GM08714 (cell line): ENCODE measurements at regions not wholly inside any gene's neighbourhood (a gene's known extent, or its start where the extent isn't known, plus 50 kb on each side); places are given as distances from the start of the nearest gene placed in this dataset.

Source experiments
- H3K4me3 ChIP-seq: fragments of 200-500 bp; sonication (Bioruptor generic); 2 replicates; pipeline ENCODE4 v1.5.1; 2014; ENCODE audit warnings: mild to moderate bottlenecking, low read length, inconsistent platforms
- ZNF274 ChIP-seq: IDR thresholded peaks from 2 replicates; pipeline ENCODE4 v1.6.1; 2012; ENCODE audit warnings: mild to moderate bottlenecking, low read depth, low read length

DNA sequence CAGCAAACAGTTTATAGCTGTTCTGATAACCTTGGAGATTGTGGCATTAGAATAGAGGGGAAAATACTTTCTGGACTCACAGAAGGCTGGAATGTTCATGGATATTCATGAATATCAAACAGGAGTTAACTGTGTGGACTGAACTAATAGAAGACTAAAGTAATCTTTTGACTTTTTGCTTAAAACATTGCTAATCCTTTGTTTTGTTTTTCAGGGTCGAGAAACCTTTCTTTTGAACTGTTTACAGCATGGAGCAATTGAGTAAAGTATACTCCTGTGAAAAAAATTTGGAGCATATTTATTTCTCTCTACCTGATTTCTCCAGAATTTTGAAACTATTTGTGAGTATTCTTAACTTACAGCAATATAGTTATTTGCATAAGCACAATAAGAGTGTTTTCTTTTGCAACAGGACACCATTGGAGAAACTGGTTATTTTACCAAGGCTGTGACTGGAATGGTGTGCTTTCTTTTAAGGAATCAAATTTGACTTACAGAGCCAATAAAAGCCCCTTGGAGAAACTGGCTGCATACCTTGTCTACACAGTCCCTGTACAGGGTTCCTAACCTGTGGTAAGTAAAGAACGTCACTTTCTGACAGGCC lies 821.6 kb downstream of the TBC1D22A start:
- no peak overlapping the region for H3K4me3 ChIP-seq
- no peak for TF ChIP-seq ZNF274

DNA sequence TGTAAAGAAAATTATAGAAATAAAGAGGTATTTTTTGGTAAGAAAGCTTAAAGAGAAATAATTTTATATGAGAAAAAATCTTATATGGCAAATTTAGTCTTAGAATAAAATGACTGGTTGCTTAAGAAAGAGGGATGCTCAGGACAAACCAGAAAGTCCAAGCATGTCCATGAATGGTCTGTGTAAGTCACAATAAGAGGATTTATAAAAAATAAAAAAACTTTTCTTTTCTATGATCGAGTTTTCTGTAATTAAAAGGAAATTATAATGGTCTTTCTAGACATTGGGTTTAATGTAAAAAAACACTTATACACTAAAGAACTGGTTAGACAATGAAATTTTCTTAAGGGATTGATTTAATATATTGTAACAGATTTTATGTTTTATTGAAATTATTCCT lies 819.6 kb downstream of the TBC1D22A start:
- no peak overlapping the region for H3K4me3 ChIP-seq
- no peak for TF ChIP-seq ZNF274

DNA sequence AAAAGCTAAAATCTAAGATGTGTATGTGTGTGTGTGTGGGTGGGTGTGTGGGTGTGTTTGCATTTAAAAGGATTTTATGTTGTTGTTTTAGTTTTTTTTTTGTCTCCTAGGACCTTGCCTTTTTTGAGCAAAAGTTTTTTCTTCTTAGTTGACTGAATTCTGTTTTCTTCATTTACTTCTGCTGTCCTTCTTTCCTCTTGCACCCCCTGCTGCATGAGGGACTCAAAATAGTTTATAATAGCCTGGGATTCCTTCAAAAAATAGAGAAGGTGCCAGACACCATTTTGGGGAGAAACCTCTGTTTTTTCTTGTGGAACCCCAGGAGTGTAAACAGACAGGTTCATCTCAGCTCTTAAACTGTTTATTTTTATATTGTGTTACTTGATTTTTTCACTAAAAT lies 817.7 kb downstream of the TBC1D22A start:
- no peak for TF ChIP-seq ZNF274
- H3K4me3 ChIP-seq = no peak overlapping the region

DNA sequence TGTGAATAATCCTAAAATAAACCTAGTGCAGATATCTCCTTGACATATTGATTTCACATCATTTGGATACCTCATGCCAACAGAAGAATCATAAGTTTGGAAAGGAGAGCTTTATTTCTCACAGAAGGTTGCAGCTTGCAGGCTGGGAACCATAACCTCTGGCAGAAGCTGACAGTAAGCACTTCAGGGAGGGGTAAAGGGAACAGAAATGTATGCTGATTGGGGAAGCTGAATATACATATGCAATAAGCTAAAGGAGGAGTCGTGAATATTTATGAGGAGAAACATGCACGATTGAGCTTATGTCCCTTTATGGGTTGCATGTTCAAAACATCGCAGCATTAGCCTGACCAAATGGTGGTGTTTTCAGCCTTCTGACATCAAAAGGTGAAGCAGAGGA lies 814.5 kb downstream of the TBC1D22A start:
- TF ChIP-seq ZNF274 = no peak
- no peak overlapping the region for H3K4me3 ChIP-seq

GRCh38 chr22:47575291-47575690 lies 812.8 kb downstream of the TBC1D22A start:
- TF ChIP-seq ZNF274 = no peak
- H3K4me3 ChIP-seq = no peak overlapping the region

- no peak for TF ChIP-seq ZNF274
- no peak overlapping the region for H3K4me3 ChIP-seq
These were observed 812.1 kb downstream of the TBC1D22A start for GRCh38 chr22:47574556-47574955.

DNA sequence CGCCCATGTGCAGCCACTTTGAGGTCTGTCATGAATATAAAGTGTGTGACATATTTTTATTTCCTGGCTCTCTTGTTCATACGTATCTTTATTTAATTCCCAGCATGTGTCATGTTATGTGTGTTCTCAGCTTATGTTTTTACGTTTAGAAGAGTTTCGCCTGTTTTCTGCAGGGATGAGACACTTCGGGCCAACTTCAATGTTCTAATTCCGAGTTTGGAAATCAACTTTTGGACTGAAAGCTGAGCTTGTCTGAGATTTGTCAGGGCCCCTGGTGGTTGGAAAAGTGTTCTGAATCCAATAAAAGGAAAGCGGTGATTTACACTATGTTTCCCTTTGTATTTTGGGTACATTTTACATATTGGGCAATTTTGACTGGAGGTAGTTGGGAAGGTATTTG lies 810.7 kb downstream of the TBC1D22A start:
- no peak overlapping the region for H3K4me3 ChIP-seq
- no peak for TF ChIP-seq ZNF274

DNA sequence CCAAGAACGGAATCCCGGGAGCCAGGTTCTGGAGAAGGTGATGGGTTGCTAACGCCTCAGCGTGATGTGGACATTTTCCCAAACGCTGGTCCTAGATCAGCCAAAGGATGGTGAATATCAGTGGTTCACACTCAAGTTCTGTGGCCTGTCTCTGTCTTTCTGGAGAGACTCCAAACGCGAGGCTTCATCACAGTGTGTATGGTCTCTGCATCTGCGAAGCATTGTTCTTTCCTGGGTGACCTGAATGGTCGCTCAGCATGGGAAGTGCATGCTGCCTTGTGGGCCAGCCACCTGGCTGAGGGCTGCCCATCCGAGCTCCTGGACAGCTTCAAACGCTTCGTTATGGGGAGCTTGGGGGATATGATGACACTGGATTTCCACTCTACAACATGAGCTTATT lies 810.0 kb downstream of the TBC1D22A start:
- TF ChIP-seq ZNF274 = no peak
- no peak overlapping the region for H3K4me3 ChIP-seq

DNA sequence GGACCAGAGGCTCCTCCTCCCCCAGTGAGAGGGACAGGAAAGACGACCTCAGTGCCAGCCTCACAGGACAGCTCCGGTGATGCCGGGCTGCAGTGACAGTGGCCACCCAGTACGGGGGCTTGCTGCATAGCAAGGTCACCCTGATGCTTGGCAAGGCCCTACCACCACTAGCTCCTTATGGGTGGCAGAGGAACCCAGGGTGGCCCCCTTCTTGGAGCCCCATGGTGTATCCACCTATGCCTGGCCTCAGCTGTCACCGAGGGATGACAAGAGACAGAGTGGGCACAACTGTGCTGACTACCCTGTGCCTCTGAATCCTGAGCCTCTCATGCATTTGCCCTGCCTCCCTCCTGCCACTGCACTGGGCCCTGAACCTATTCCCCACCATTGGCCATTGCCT lies 809.2 kb downstream of the TBC1D22A start:
- TF ChIP-seq ZNF274 = no peak

GRCh38 chr22:47570851-47571250 lies 808.4 kb downstream of the TBC1D22A start:
- TF ChIP-seq ZNF274 = no peak
- H3K4me3 ChIP-seq = no peak overlapping the region

More for the DNA sequence above, 809.2 kb downstream of the TBC1D22A start:
- no peak overlapping the region for H3K4me3 ChIP-seq

- no peak for TF ChIP-seq ZNF274
- no peak overlapping the region for H3K4me3 ChIP-seq
These were observed 807.8 kb downstream of the TBC1D22A start for GRCh38 chr22:47570300-47570685.

DNA sequence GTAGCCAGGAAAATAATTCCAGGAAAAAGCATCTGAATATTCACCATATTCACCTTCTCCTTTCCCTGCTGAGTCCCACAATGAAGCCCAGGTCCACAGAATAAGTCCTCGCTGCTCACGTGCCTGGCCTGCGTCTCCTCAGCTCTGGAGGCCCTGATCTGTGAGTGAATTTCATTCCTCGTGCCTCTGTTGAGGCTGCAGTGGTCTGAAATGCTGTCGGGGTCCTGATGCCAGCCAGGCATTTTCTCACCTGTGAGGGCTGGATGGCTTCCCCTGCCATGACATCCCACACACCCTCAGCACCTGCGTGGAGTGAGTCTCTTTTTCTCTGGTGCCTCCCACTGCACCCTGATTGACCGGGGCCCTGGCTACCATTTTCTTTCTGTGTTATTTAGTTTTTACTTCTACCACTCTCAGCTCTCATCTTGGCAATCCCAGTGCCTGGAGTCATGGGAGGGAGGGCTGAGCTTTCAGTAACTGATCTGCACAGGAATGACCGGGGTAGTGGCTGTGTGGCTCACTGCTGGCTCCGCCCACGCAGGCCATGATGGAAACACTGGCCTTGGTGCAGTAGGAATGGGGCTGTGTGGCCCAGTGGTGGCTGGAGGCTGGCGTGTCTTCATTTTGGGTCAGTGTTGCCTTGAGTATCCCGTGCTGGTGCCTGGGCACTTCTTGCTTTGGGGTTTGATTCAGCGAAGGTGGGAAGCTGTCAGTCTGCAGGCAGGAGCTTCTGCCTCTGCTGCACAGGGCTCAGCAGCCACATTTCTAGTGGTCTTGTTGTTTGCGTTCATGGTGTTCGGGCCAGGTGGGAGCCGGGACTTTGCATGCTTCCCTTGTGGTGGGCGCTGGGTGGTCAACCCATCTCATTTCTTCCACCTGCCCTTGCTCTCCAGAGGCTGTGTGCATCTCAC lies 807.2 kb downstream of the TBC1D22A start:
- no peak overlapping the region for H3K4me3 ChIP-seq
- TF ChIP-seq ZNF274 = no peak

GRCh38 chr22:47568700-47569099 lies 806.2 kb downstream of the TBC1D22A start:
- TF ChIP-seq ZNF274 = no peak
- no peak overlapping the region for H3K4me3 ChIP-seq

DNA sequence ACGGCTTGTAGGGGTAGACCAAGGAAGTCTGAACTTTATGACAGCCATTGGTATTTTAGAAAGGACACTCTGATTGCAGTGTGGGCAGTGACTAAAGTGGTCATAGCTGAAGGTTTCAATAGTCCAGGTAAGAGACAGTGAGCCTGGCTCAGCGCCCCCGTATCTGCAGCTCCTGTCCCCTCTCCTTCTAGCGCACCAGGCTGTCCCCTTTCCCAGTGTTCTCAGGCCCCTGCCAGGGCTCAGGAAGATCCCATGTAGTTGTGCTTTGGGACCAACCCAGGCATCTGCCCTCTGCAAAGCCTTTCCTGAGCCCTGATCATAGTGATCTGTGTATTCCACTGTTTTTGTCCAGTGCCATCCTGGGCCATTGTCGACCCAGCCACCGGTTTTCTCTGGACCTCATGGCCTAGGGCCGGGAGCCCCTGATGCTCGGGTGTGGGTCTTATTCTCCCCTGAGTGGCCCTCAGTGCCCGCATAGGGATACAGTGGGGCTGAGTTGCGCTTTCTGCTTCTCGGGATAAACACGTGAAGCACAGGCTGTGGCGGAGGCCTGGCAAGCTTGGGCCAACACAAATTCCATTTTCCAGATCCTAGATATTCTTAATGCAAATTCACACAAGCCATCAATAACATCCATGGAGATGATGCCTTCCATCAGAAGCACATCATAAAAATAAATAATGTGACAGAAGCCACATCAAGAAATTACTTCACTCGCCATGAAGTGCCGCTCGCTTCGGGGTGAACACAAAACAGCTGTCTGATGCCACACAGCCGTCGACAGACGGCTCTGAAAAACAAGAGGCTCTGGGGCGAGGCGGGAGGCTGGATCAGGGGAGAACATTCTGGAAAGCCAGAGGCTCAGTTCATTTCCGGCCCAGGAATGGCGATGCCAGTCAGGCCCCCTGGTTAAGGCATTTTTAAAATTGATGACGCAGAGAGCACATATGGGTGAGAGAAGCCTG lies 805.0 kb downstream of the TBC1D22A start:
- H3K4me3 ChIP-seq = no peak overlapping the region
- TF ChIP-seq ZNF274 = no peak
